ENCODE measurements at regions not wholly inside any gene's neighbourhood (a gene's known extent, or its start where the extent isn't known, plus 50 kb on each side); places are given as distances from the start of the nearest gene placed in this dataset.

DNA sequence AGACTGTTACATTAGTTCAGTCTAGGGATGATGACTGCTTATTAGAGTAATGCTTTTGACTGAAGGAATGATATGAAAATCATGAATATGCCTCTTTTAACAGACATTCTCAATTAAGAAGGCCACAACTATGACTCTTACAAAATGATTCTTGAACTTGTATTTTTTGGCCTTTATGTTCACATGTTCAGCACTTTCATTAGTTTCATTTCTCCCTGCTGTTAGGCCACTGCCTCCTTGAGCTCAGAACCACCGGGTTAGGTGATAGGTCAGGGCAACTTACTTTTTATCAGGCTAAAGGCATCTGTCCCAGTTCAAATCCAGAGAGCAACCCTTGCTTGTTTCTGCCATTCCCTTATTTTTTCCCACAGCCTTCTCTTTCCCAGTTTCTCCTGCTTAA lies 235.2 kb upstream of the ELL2 start:
- no peak for TF ChIP-seq POLR2A (IDR thresholded peaks at IDR 0.05)
- TF ChIP-seq, protein P1, sequence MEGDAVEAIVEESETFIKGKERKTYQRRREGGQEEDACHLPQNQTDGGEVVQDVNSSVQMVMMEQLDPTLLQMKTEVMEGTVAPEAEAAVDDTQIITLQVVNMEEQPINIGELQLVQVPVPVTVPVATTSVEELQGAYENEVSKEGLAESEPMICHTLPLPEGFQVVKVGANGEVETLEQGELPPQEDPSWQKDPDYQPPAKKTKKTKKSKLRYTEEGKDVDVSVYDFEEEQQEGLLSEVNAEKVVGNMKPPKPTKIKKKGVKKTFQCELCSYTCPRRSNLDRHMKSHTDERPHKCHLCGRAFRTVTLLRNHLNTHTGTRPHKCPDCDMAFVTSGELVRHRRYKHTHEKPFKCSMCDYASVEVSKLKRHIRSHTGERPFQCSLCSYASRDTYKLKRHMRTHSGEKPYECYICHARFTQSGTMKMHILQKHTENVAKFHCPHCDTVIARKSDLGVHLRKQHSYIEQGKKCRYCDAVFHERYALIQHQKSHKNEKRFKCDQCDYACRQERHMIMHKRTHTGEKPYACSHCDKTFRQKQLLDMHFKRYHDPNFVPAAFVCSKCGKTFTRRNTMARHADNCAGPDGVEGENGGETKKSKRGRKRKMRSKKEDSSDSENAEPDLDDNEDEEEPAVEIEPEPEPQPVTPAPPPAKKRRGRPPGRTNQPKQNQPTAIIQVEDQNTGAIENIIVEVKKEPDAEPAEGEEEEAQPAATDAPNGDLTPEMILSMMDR (IDR thresholded peaks at IDR 0.05): no peak
